ENCODE measurements at regions not wholly inside any gene's neighbourhood (a gene's known extent, or its start where the extent isn't known, plus 50 kb on each side); places are given as distances from the start of the nearest gene placed in this dataset.

DNA sequence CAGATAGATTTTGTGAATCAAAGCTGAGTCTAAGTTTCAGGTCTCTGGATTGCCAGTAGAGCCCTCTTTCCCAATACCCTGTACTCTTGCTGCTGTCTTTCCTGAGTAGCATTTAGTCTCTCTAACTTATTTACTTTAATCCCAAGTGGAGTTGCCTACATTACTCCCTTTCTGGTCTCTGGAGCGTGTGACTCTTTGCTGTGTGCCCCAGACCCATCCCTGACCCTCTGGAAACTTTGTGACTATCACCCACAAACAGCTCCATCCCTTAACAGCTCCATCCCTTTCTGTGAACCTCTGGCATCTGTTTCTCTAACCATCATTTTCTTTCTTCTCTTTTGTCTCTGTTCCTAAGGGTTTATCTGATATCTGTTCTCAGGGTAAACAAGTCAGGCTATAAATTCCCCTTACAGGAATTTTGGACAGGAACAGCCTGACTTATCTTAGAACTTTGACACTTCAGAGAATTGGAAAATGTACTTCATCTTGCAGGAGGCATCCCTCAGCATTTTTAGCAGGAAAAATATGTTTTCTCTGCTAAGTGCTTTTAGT, 1167.1 kb upstream of the SEMA6A start:
- TF ChIP-seq, protein P1, sequence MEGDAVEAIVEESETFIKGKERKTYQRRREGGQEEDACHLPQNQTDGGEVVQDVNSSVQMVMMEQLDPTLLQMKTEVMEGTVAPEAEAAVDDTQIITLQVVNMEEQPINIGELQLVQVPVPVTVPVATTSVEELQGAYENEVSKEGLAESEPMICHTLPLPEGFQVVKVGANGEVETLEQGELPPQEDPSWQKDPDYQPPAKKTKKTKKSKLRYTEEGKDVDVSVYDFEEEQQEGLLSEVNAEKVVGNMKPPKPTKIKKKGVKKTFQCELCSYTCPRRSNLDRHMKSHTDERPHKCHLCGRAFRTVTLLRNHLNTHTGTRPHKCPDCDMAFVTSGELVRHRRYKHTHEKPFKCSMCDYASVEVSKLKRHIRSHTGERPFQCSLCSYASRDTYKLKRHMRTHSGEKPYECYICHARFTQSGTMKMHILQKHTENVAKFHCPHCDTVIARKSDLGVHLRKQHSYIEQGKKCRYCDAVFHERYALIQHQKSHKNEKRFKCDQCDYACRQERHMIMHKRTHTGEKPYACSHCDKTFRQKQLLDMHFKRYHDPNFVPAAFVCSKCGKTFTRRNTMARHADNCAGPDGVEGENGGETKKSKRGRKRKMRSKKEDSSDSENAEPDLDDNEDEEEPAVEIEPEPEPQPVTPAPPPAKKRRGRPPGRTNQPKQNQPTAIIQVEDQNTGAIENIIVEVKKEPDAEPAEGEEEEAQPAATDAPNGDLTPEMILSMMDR (IDR thresholded peaks at IDR 0.05; ENCODE audit: extremely low read depth in 1 of 2, insufficient read depth in 1 of 2, low read depth in 1 of 2, low read length in 2 of 2): no peak
- no peak for TF ChIP-seq POLR2A (IDR thresholded peaks at IDR 0.05; ENCODE audit: low read depth, low read length)
- TF ChIP-seq POLR2AphosphoS5 (IDR thresholded peaks at IDR 0.05; ENCODE audit: insufficient read depth, low read depth, low read length): no peak
- no peak for TF ChIP-seq FOS (IDR thresholded peaks at IDR 0.05; ENCODE audit: borderline replicate concordance, insufficient read depth, low read length)
- TF ChIP-seq MYC (IDR thresholded peaks at IDR 0.05; ENCODE audit: low read depth, low read length): no peak
- TF ChIP-seq EZH2 (IDR thresholded peaks at IDR 0.05; ENCODE audit: borderline replicate concordance, low read depth, low read length, severe bottlenecking): no peak
- TF ChIP-seq GATA2 (IDR thresholded peaks at IDR 0.05; ENCODE audit: insufficient read depth, insufficient read length, low read depth, low read length): no peak
- TF ChIP-seq JUN (IDR thresholded peaks at IDR 0.05; ENCODE audit: borderline replicate concordance, insufficient read depth, insufficient read length, low read depth): no peak
- TF ChIP-seq, protein P2, sequence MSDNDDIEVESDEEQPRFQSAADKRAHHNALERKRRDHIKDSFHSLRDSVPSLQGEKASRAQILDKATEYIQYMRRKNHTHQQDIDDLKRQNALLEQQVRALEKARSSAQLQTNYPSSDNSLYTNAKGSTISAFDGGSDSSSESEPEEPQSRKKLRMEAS (IDR thresholded peaks at IDR 0.05; ENCODE audit: insufficient read depth, insufficient read length): no peak
- Histone ChIP-seq H3K4me2 (ENCODE audit: insufficient read depth, low read length) (no peak overlapping the region), H3K27ac (ENCODE audit: insufficient read depth, low read depth, low read length) (no peak overlapping the region), H3K36me3 (ENCODE audit: control insufficient read depth in 2 of 2, extremely low read depth in 1 of 2, insufficient read depth in 2 of 2, low read length in 2 of 2) (no peaks in the 10 kb centered on the region), H3K9me1 (replicated peaks; ENCODE audit: control insufficient read depth, extremely low read depth, insufficient read depth, low read length) (no peaks in the 10 kb centered on the region), H3K4me1 (ENCODE audit: control insufficient read depth, extremely low read depth, insufficient read depth, low read length) (no peaks in the 10 kb centered on the region), H3K27me3 (ENCODE audit: control insufficient read depth in 2 of 2, insufficient read depth in 2 of 2, low read length in 2 of 2) (no peaks in the 10 kb centered on the region), H3K4me3 (replicated peaks in 1 of 3; ENCODE audit: insufficient read depth in 1 of 3, low read depth in 1 of 3, low read length in 3 of 3) (no peak overlapping the region), H3K79me2 (ENCODE audit: control insufficient read depth, insufficient read depth, low read length) (no peaks in the 10 kb centered on the region), H3K9me3 (replicated peaks; ENCODE audit: control insufficient read depth, insufficient read depth, low read length) (no peaks in the 10 kb centered on the region), H2AFZ (ENCODE audit: low read depth, low read length) (no peak overlapping the region), H3K9ac (replicated peaks; ENCODE audit: extremely low read depth, insufficient read depth, low read length) (no peak overlapping the region), H4K20me1 (replicated peaks; ENCODE audit: control insufficient read depth, extremely low read depth, insufficient read depth, low read length) (no peaks in the 10 kb centered on the region)
- POLR2A ChIA-PET: no interaction called here
- CTCF ChIA-PET: no interaction called here
- intact Hi-C loops (cut with micrococcal nuclease) (no loop called here), dilution Hi-C loops (cut with MboI; ENCODE audit: extremely low pct_ligation_motif_present, low sequenced_read_pairs) (no loop called here)
- BruUV-seq (replicated peaks): no TSS peak
- DNase-seq (ENCODE audit: low read depth, low spot score): no peak
- no peak for FAIRE-seq
